Retinal pigment epithelial cell (primary cell): ENCODE measurements at regions not wholly inside any gene's neighbourhood (a gene's known extent, or its start where the extent isn't known, plus 50 kb on each side); places are given as distances from the start of the nearest gene placed in this dataset.

Source experiments
- DNase-seq: peaks from one replicate; pipeline ENCODE4 v3.0.0-alpha.2; 2010; ENCODE audit warnings: low read depth
- H3K4me3 ChIP-seq: 2 replicates; pipeline ENCODE4 v1.5.1; 2011; ENCODE audit warnings: mild to moderate bottlenecking, low read length, control low read depth, moderate library complexity
- CTCF ChIP-seq: conservative IDR thresholded peaks from 2 replicates; pipeline ENCODE4 v1.5.1; 2011; ENCODE audit warnings: low read depth, low read length, control low read depth, inconsistent platforms

- no peak for DNase-seq
- TF ChIP-seq CTCF: no peak
- no peak overlapping the region for H3K4me3 ChIP-seq
Measured at GRCh38 chr22:49088801-49089791, 738.6 kb downstream of the BRD1 start.

- DNase-seq: no peak
- no peak overlapping the region for H3K4me3 ChIP-seq
- no peak for TF ChIP-seq CTCF
Measured at GRCh38 chr22:49087716-49088601, 739.7 kb downstream of the BRD1 start.

- no peak overlapping the region for H3K4me3 ChIP-seq
- TF ChIP-seq CTCF: no peak
- no peak for DNase-seq
Measured at GRCh38 chr22:49087198-49087597, 740.5 kb downstream of the BRD1 start.

- DNase-seq: no peak
- no peak for TF ChIP-seq CTCF
- H3K4me3 ChIP-seq: no peak overlapping the region
Measured at GRCh38 chr22:49086606-49087157, 741.0 kb downstream of the BRD1 start.

GRCh38 chr22:49086181-49086580 is 741.5 kb downstream of the BRD1 start:
- TF ChIP-seq CTCF: no peak
- H3K4me3 ChIP-seq: no peak overlapping the region

GRCh38 chr22:49084206-49084605 is 743.5 kb downstream of the BRD1 start:
- DNase-seq: no peak
- no peak for TF ChIP-seq CTCF
- no peak overlapping the region for H3K4me3 ChIP-seq

More at GRCh38 chr22:49086181-49086580, 741.5 kb downstream of the BRD1 start:
- no peak for DNase-seq
